ENCODE measurements at regions not wholly inside any gene's neighbourhood (a gene's known extent, or its start where the extent isn't known, plus 50 kb on each side); places are given as distances from the start of the nearest gene placed in this dataset.

- no peak for DNase-seq
- 76 to 78% methylated on average over 9 of the region's 9 CpGs for WGBS, 2 donors
- Histone ChIP-seq H3K36me3 (ENCODE audit: low read depth, missing control alignments) (no peaks in the 10 kb centered on the region), H3K4me3 (no peak overlapping the region), H3K4me1 (no peaks in the 10 kb centered on the region), H3K27ac (no peak overlapping the region), H3K27me3 (no peaks in the 10 kb centered on the region), H3K9me3 (no peaks in the 10 kb centered on the region)
- TF ChIP-seq CTCF (IDR thresholded peaks at IDR 0.05) (no peak), POLR2A (IDR thresholded peaks at IDR 0.05) (no peak)
- intact Hi-C loops (cut with DNase I; ENCODE audit: low total_unique reads): no loop called here
Observed at GRCh38 chr6:146876271-146877151, 277.7 kb downstream of the ADGB start.

DNA sequence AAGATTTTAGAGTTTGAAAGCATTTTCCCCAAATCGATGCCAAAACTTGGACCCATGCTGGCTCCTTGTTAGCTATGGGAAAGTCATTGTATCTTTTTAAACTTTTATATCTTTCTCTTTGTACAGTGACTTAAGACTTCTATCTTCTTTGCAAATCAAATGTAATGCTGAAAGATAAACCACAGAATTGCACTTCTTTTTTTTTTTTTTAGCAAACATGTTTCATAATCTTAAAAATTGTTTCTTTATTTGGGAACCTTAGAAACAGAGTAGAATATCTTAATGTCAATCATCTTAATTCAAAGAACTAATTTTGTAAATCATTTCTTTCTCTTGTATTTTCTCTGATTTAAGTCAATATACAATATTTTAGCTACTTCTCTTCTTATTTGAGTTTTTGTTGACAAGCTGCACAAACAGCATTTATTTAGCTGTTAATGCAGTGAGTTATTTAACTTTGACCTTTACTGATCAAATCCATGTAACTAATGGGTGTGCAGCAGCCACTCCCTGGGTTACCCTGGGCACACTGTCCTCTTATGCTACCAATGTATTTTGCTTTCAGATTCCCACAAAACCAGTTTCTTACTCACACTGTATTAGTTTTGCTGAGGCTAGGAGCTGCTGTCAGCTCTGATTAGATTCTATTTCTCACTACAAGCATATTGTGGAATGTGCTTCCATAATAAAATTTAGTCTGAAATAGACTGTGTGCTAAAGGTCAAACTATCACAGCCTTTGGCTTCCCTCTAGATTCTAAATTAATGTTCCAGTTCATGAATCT, 279.6 kb downstream of the ADGB start:
- Histone ChIP-seq H3K4me3 (no peak overlapping the region), H3K36me3 (ENCODE audit: low read depth, missing control alignments) (no peaks in the 10 kb centered on the region), H3K9me3 (no peaks in the 10 kb centered on the region), H3K27ac (no peak overlapping the region), H3K27me3 (no peaks in the 10 kb centered on the region), H3K4me1 (no peaks in the 10 kb centered on the region)
- no peak for DNase-seq
- TF ChIP-seq CTCF (IDR thresholded peaks at IDR 0.05) (no peak), POLR2A (IDR thresholded peaks at IDR 0.05) (no peak)
- WGBS, 2 donors: 79 to 96% methylated on average over 1 of the region's 1 CpG
- intact Hi-C loops (cut with DNase I; ENCODE audit: low total_unique reads): no loop called here

GRCh38 chr6:146878952-146879340, 280.2 kb downstream of the ADGB start:
- DNase-seq: no peak
- H3K27ac ChIP-seq: no peak overlapping the region
- intact Hi-C loops (cut with DNase I; ENCODE audit: low total_unique reads): no loop called here
- TF ChIP-seq POLR2A (IDR thresholded peaks at IDR 0.05): no peak
- TF ChIP-seq CTCF (IDR thresholded peaks at IDR 0.05): no peak
- H3K9me3 ChIP-seq: no peaks in the 10 kb centered on the region
- H3K27me3 ChIP-seq: no peaks in the 10 kb centered on the region
- WGBS, 2 donors: 81% methylated on average over 2 of the region's 2 CpGs
- no peaks in the 10 kb centered on the region for H3K4me1 ChIP-seq
- H3K36me3 ChIP-seq (ENCODE audit: low read depth, missing control alignments): no peaks in the 10 kb centered on the region
- H3K4me3 ChIP-seq: no peak overlapping the region

DNA sequence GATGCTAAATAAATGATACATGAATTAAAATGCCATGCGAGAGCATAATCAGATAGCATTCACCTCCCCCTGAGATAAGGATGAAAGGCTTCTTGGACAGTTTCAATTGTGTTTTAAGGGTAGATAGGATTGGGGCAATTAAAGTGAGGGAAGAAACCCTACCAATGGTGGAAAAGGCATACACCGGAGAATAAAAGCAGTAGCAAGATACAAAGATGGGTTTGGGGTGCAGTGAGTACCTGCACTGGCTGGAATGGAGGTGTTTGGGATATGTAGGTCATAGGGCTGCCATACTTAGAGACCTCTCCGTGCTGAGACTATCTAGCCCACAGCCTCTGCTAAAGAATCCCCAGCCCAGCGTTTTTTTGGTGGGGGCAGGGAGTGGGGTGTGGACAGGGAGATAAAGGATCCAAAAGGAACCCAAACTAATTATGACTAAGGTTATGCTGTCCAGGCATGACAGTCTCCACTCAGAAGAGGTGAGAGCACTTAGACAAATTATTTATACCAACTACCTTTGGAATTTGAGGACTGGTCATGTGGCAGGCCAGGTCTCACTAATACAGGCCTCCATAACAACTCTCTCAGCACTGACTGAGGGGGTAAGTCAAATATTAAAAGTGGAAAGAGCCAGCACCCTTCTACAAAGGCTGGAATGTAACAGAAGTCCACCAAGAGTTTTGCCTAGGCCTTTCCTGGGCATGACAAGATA, 280.8 kb downstream of the ADGB start:
- no peaks in the 10 kb centered on the region for H3K36me3 ChIP-seq (ENCODE audit: low read depth, missing control alignments)
- no peaks in the 10 kb centered on the region for H3K9me3 ChIP-seq
- no peaks in the 10 kb centered on the region for H3K4me1 ChIP-seq
- intact Hi-C loops (cut with DNase I; ENCODE audit: low total_unique reads): no loop called here
- no peak overlapping the region for H3K4me3 ChIP-seq
- no peak overlapping the region for H3K27ac ChIP-seq
- TF ChIP-seq POLR2A (IDR thresholded peaks at IDR 0.05) (no peak), CTCF (IDR thresholded peaks at IDR 0.05) (no peak)
- no peak for DNase-seq
- WGBS, 2 donors: 71 to 84% methylated on average over 4 of the region's 4 CpGs
- H3K27me3 ChIP-seq: no peaks in the 10 kb centered on the region
